PC-9 (cell line): ENCODE measurements at regions not wholly inside any gene's neighbourhood (a gene's known extent, or its start where the extent isn't known, plus 50 kb on each side); places are given as distances from the start of the nearest gene placed in this dataset.

Experiments
- BruUV-seq: library from RNA; stranded (reverse); fragments of 400-500 nt; replicated peaks from 2 replicates; lab custom pipeline; 2021; lab: Mats Ljungman, UMichigan
- CTCF ChIA-PET: fragments of 300-600 bp; sonication (Branson Sonifier 250); formaldehyde crosslinking; loops from one replicate; lab custom pipeline; 2022; ENCODE audit warnings: antibody characterized with exemption; lab: Charles Lee
- POLR2A ChIA-PET: fragments of 300-600 bp; sonication (Branson Sonifier 250); formaldehyde crosslinking; loops from one replicate; lab custom pipeline; 2022; ENCODE audit warnings: antibody characterized with exemption; ENCODE audit not compliant: unreplicated experiment; lab: Charles Lee
- DNase-seq, 2 experiments: peaks; one replicate each; pipeline versions ENCODE4 v3.0.0 to v3.0.0-alpha.2; 2015 to 2022; ENCODE audit warnings: mixed read lengths in 1 of 2
- H2AFZ ChIP-seq: fragments of 200-600 bp; sonication (generic); 2 replicates; pipeline ENCODE4 v1.8.1; 2017; ENCODE audit warnings: antibody characterized with exemption
- H3F3A ChIP-seq: fragments of 200-600 bp; sonication (generic); 2 replicates; pipeline ENCODE4 v1.8.1; 2017; ENCODE audit warnings: antibody characterized with exemption, mild to moderate bottlenecking, low read depth; ENCODE audit not compliant: insufficient read depth
- H3K27ac ChIP-seq: fragments of 200-600 bp; sonication (generic); 2 replicates; pipeline ENCODE4 v1.6.1; 2016; ENCODE audit warnings: mixed run types
- H3K27me3 ChIP-seq: fragments of 200-600 bp; sonication (generic); 2 replicates; pipeline ENCODE4 v1.6.1; 2016; ENCODE audit warnings: low read depth, mixed run types; ENCODE audit not compliant: insufficient read depth
- H3K36me3 ChIP-seq: fragments of 200-600 bp; sonication (generic); 2 replicates; pipeline ENCODE4 v1.6.1; 2016; ENCODE audit warnings: low read depth, mixed run types
- H3K4me1 ChIP-seq: fragments of 200-600 bp; sonication (generic); replicated peaks from 2 replicates; pipeline ENCODE4 v1.6.1; 2016; ENCODE audit warnings: mixed run types; ENCODE audit not compliant: insufficient read depth
- H3K4me2 ChIP-seq: fragments of 200-600 bp; sonication (generic); 2 replicates; pipeline ENCODE4 v1.6.1; 2017; ENCODE audit warnings: mixed run types
- H3K4me3 ChIP-seq: fragments of 200-600 bp; sonication (generic); 2 replicates; pipeline ENCODE4 v1.6.1; 2016; ENCODE audit warnings: mixed run types
- H3K79me2 ChIP-seq: fragments of 200-600 bp; sonication (generic); 2 replicates; pipeline ENCODE4 v1.6.1; 2017; ENCODE audit warnings: low read depth, mixed run types
- H3K9me2 ChIP-seq: fragments of 200-600 bp; sonication (generic); 2 replicates; pipeline ENCODE4 v1.8.1; 2017; ENCODE audit warnings: mild to moderate bottlenecking; ENCODE audit not compliant: insufficient read depth
- H3K9me3 ChIP-seq: fragments of 200-600 bp; sonication (generic); 2 replicates; pipeline ENCODE4 v1.8.1; 2016; ENCODE audit warnings: low read depth; ENCODE audit not compliant: insufficient read depth
- H4K20me1 ChIP-seq: fragments of 200-600 bp; sonication (generic); 2 replicates; pipeline ENCODE4 v1.8.1; 2017; ENCODE audit not compliant: insufficient read depth
- EZH2 ChIP-seq: fragments of 200-600 bp; sonication (generic); IDR thresholded peaks from 2 replicates; pipeline ENCODE4 v1.8.0; 2017; ENCODE audit warnings: antibody characterized with exemption, low read depth
- intact Hi-C: fragments of 100-400 bp; cut with micrococcal nuclease; formaldehyde crosslinking; loops from one replicate; pipeline ENCODE4 v1.10.0; 2022; ENCODE audit not compliant: unreplicated experiment
- TF ChIP-seq, protein P1 (sequence below): fragments of 200-600 bp; sonication (generic); conservative IDR thresholded peaks from 2 replicates; pipeline ENCODE4 v1.6.1; 2017; ENCODE audit warnings: mixed run types, antibody characterized with exemption, mild to moderate bottlenecking, moderate library complexity

DNA sequence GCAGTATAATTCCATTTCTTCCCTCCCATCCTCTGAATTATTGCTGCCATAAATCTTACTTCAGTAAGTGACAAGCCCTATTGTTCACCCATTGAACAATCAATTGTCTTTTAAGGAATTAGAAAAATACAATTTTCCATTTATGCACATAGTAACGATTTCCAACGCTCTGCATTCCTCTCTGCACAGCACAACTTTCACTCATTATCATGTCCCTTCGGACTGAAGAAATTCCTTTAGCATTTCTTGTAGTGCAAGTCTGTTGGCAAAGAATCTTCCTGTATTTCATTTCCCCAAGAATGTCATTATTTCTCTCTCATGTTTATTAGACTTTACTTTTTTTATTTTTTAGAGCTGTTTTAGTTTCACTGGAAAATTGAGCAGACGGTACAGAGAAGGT, 252.1 kb upstream of the RTL1 start:
- no peaks in the 10 kb centered on the region for H3K36me3 ChIP-seq
- intact Hi-C loops, result no loop called here

GRCh38 chr14:101167428-101167827, 263.9 kb upstream of the RTL1 start:
- TF ChIP-seq EZH2, result no peak
- Histone ChIP-seq H3K36me3 (no peaks in the 10 kb centered on the region), H3K27ac (no peak overlapping the region), H3K4me2 (no peak overlapping the region), H3K9me2 (no peaks in the 10 kb centered on the region), H3K79me2 (no peaks in the 10 kb centered on the region), H3F3A (no peaks in the 10 kb centered on the region), H3K4me1 (no peaks in the 10 kb centered on the region), H3K4me3 (no peak overlapping the region), H2AFZ (no peak overlapping the region), H4K20me1 (no peaks in the 10 kb centered on the region), H3K9me3 (no peaks in the 10 kb centered on the region), H3K27me3 (no peaks in the 10 kb centered on the region)
- ChIA-PET CTCF (no interaction called here), POLR2A (no interaction called here)
- intact Hi-C loops, result no loop called here
- BruUV-seq, result no TSS peak
- no peak for DNase-seq

More for the DNA sequence above, 252.1 kb upstream of the RTL1 start:
- ChIA-PET POLR2A (no interaction called here), CTCF (no interaction called here)
- no peak for DNase-seq
- Histone ChIP-seq H3K27me3 (no peaks in the 10 kb centered on the region), H4K20me1 (no peaks in the 10 kb centered on the region), H3K4me2 (no peak overlapping the region), H3K9me2 (no peaks in the 10 kb centered on the region), H3F3A (no peaks in the 10 kb centered on the region), H3K79me2 (no peaks in the 10 kb centered on the region), H3K9me3 (no peaks in the 10 kb centered on the region), H3K27ac (no peak overlapping the region), H3K4me1 (peaks cover 7% of the 10 kb centered on the region), H2AFZ (no peak overlapping the region), H3K4me3 (no peak overlapping the region)
- BruUV-seq, result no TSS peak
- TF ChIP-seq EZH2, result no peak
- TF ChIP-seq, protein P1, sequence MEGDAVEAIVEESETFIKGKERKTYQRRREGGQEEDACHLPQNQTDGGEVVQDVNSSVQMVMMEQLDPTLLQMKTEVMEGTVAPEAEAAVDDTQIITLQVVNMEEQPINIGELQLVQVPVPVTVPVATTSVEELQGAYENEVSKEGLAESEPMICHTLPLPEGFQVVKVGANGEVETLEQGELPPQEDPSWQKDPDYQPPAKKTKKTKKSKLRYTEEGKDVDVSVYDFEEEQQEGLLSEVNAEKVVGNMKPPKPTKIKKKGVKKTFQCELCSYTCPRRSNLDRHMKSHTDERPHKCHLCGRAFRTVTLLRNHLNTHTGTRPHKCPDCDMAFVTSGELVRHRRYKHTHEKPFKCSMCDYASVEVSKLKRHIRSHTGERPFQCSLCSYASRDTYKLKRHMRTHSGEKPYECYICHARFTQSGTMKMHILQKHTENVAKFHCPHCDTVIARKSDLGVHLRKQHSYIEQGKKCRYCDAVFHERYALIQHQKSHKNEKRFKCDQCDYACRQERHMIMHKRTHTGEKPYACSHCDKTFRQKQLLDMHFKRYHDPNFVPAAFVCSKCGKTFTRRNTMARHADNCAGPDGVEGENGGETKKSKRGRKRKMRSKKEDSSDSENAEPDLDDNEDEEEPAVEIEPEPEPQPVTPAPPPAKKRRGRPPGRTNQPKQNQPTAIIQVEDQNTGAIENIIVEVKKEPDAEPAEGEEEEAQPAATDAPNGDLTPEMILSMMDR, result no peak

DNA sequence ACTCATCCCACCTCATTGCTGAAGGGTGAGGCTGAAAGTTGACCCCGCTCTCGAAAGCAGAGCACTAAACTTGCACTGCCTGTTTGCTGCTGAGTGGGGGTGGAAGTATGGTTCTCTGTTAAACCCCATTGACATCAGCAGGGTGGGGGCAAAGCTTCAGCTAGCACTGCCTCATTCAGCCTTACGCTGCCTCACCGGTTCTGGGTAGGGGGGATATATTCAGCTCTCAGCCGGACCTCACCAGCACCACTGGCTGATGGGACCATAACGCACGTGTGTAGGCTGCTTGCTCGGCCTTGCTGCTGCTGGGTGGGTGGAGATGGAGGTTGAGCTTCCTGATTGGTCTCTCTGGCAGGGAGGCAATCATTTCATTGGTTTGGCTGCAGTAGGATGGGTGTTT, 265.7 kb upstream of the RTL1 start:
- DNase-seq, result no peak
- H3K9me3 ChIP-seq, result no peaks in the 10 kb centered on the region
- no peaks in the 10 kb centered on the region for H3K9me2 ChIP-seq
- no peaks in the 10 kb centered on the region for H3K36me3 ChIP-seq
- no peak overlapping the region for H3K27ac ChIP-seq
- no peaks in the 10 kb centered on the region for H4K20me1 ChIP-seq
- ChIA-PET CTCF (no interaction called here), POLR2A (no interaction called here)
- no peaks in the 10 kb centered on the region for H3K27me3 ChIP-seq
- no TSS peak for BruUV-seq
- H3K4me1 ChIP-seq, result no peaks in the 10 kb centered on the region
- no peaks in the 10 kb centered on the region for H3F3A ChIP-seq
- no peak overlapping the region for H2AFZ ChIP-seq
- H3K4me2 ChIP-seq, result no peak overlapping the region
- no peaks in the 10 kb centered on the region for H3K79me2 ChIP-seq
- intact Hi-C loops, result no loop called here
- H3K4me3 ChIP-seq, result no peak overlapping the region
- no peak for TF ChIP-seq EZH2
- TF ChIP-seq, protein P1, result no peak

DNA sequence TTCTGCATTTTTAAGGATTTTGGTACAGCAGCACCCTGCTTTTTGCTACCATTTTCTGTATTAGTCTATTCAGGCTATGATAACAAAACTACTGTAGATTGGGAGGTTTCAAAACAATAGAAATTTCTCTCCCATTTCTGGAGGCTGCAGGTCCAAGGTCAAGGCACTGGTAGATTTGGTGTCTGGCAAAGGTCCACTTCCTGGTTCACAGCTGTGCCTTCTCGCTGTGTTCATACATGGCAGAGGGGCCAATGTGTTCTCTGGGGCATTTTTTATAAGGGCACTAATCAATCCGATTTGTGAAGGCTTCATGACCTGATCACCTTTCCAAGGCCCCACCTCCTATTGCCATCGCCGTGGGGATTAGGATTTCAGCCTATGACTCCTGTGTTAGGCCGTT, 268.1 kb upstream of the RTL1 start:
- no peaks in the 10 kb centered on the region for H3K4me1 ChIP-seq
- no peaks in the 10 kb centered on the region for H3K9me2 ChIP-seq
- H3K27me3 ChIP-seq, result no peaks in the 10 kb centered on the region
- H3K9me3 ChIP-seq, result no peaks in the 10 kb centered on the region
- H3K36me3 ChIP-seq, result no peaks in the 10 kb centered on the region
- intact Hi-C loops, result no loop called here
- POLR2A ChIA-PET, result no interaction called here
- no TSS peak for BruUV-seq
- H4K20me1 ChIP-seq, result no peaks in the 10 kb centered on the region
- no peaks in the 10 kb centered on the region for H3K79me2 ChIP-seq
- no peak overlapping the region for H3K4me2 ChIP-seq
- TF ChIP-seq EZH2, result no peak
- TF ChIP-seq, protein P1, result no peak
- no peak overlapping the region for H3K27ac ChIP-seq
- H2AFZ ChIP-seq, result no peak overlapping the region
- CTCF ChIA-PET, result no interaction called here
- no peak overlapping the region for H3K4me3 ChIP-seq
- no peaks in the 10 kb centered on the region for H3F3A ChIP-seq
- DNase-seq, result no peak
